ENCODE measurements at regions not wholly inside any gene's neighbourhood (a gene's known extent, or its start where the extent isn't known, plus 50 kb on each side); places are given as distances from the start of the nearest gene placed in this dataset.

DNA sequence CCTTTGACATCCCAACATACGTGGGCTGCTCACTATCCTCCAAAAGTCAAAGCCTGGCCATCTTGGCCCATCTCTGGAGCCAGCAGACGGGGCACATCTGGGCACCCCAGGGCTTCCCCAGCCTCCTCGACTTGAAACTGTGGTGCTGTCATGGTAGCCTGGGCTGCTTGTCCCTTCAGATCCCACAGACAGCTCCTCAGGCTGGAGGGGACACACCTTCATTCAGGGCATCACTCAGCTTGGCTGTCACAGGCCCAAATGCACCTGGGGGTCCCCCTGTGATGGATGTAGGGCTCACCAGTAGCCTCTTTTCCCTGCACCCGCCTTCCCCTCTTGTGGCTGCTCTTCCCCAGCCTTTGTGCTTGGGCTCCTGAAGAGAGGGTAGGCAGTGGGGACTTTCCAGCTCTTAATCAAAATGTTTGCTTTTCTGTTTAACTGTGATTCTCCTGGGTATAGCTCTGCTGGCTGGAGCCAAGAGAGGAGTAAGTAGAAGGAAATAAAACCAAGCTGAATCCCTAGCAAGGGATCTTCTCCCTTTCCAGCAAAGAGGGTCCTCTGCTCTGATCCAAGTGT is 92.3 kb downstream of the GYPC start:
- H3K27me3 ChIP-seq (ENCODE audit: insufficient read depth, low read length, poor library complexity, severe bottlenecking), result no peaks in the 10 kb centered on the region
- CTCF ChIA-PET, result interaction anchor here (1.3 kb wide), 1 partner anchor 14 kb away, joined by 3 read pairs; no protein-coding TSS in a partner anchor
- no peak overlapping the region for H3K4me3 ChIP-seq (ENCODE audit: low read length)
- H3K4me3 Mint-ChIP-seq, result no peak overlapping the region
- H3K4me1 ChIP-seq (ENCODE audit: insufficient read depth, low read length), result no peaks in the 10 kb centered on the region
- H3K27ac ChIP-seq (ENCODE audit: low read depth, low read length), result no peak overlapping the region
- no peaks in the 10 kb centered on the region for H3K9me3 ChIP-seq (ENCODE audit: low read length)
- peaks cover 3 to 11% (median 9%) of the 10 kb centered on the region in 3 donors for H3K4me1 Mint-ChIP-seq
- no peaks in the 10 kb centered on the region for H3K27me3 Mint-ChIP-seq
- H3K9me3 Mint-ChIP-seq, result no peaks in the 10 kb centered on the region
- H3K36me3 ChIP-seq (ENCODE audit: insufficient read depth, low read length), result no peaks in the 10 kb centered on the region
- H3K36me3 Mint-ChIP-seq, result peaks cover 0 to 2% (median 0%) of the 10 kb centered on the region in 3 donors
- POLR2A ChIA-PET, result no interaction called here
- peak overlapping the region in 2 of 8 donors; percentile 42 to 80 for H3K27ac Mint-ChIP-seq
- no peak for DNase-seq

DNA sequence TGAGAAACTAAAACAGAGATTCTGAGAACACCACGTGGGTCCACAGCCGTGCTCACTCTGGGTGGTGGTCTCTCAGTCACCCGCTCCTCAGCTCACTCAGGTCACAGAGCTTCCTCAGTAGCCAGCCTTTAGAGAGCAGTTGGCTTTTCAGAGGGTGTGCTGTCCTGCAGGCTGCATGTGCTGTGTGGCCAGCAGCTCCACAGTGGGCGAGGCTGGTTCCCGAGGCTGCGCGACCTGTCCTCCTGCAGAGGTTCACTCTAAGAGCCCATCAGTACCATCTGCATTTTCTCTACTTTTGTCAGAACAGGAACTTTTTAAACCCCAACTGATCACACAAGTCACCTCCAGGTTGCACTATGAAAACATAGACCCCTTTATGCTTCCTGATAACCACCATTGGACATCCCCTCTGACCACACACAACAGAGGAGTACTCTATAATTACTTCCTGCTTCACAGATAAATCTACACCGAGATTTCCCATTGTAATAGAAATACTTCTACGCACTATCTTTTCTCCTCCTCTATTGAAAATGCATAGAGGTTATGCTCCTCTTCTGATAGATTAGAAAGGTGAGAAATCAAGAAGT is 93.1 kb downstream of the GYPC start:
- Mint-ChIP-seq H3K9me3 (no peaks in the 10 kb centered on the region), H3K4me1 (peaks cover 6 to 13% (median 9%) of the 10 kb centered on the region in 3 donors), H3K4me3 (no peak overlapping the region), H3K36me3 (peaks cover 0 to 2% (median 0%) of the 10 kb centered on the region in 3 donors), H3K27me3 (no peaks in the 10 kb centered on the region), H3K27ac (peak overlapping the region in 1 of 8 donors; percentile 80)
- Histone ChIP-seq H3K4me1 (ENCODE audit: insufficient read depth, low read length) (peaks cover under 1% of the 10 kb centered on the region), H3K36me3 (ENCODE audit: insufficient read depth, low read length) (no peaks in the 10 kb centered on the region), H3K27me3 (ENCODE audit: insufficient read depth, low read length, poor library complexity, severe bottlenecking) (no peaks in the 10 kb centered on the region), H3K9me3 (ENCODE audit: low read length) (no peaks in the 10 kb centered on the region), H3K27ac (ENCODE audit: low read depth, low read length) (no peak overlapping the region), H3K4me3 (ENCODE audit: low read length) (no peak overlapping the region)
- CTCF ChIA-PET, result interaction anchor here (1.1 to 1.3 kb wide), 2 partner anchors 13 to 221 kb away, joined by 3 to 8 read pairs; no protein-coding TSS in a partner anchor
- no peak for DNase-seq
- POLR2A ChIA-PET, result no interaction called here

DNA sequence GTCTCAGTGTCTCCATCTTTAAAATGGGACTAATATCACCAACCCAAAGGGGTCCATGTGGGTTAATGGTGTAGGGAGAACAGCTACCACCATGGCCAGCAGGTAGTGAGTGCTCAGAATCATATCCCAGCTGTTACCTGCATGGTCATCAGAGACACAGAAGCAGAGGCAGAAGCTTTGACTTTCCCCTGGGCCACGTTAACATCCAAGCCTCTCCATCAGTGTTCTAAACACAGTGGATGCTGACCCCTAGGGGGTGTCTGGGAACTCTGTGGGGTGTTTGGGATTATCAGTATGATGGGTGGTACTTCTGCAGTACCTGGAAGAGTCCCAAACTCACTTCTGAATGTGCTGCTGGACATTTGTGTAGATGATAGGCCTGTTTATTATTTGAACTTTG is 93.6 kb downstream of the GYPC start:
- no peaks in the 10 kb centered on the region for H3K27me3 ChIP-seq (ENCODE audit: insufficient read depth, low read length, poor library complexity, severe bottlenecking)
- DNase-seq, result no peak
- ChIA-PET POLR2A (no interaction called here), CTCF (interaction anchor here (1.1 kb wide), 1 partner anchor 222 kb away, joined by 8 read pairs; no protein-coding TSS in a partner anchor)
- H3K27ac ChIP-seq (ENCODE audit: low read depth, low read length), result no peak overlapping the region
- H3K4me1 Mint-ChIP-seq, result peaks cover 8 to 14% (median 10%) of the 10 kb centered on the region in 3 donors
- no peaks in the 10 kb centered on the region for H3K9me3 ChIP-seq (ENCODE audit: low read length)
- H3K4me1 ChIP-seq (ENCODE audit: insufficient read depth, low read length), result peaks cover 6% of the 10 kb centered on the region
- H3K36me3 Mint-ChIP-seq, result peaks cover 0 to 2% (median 0%) of the 10 kb centered on the region in 3 donors
- no peaks in the 10 kb centered on the region for H3K36me3 ChIP-seq (ENCODE audit: insufficient read depth, low read length)
- H3K4me3 Mint-ChIP-seq, result no peak overlapping the region
- no peak overlapping the region for H3K4me3 ChIP-seq (ENCODE audit: low read length)
- peak overlapping the region in 3 of 8 donors; percentile 16 to 61 (median 58) for H3K27ac Mint-ChIP-seq
- H3K27me3 Mint-ChIP-seq, result no peaks in the 10 kb centered on the region
- no peaks in the 10 kb centered on the region for H3K9me3 Mint-ChIP-seq

DNA sequence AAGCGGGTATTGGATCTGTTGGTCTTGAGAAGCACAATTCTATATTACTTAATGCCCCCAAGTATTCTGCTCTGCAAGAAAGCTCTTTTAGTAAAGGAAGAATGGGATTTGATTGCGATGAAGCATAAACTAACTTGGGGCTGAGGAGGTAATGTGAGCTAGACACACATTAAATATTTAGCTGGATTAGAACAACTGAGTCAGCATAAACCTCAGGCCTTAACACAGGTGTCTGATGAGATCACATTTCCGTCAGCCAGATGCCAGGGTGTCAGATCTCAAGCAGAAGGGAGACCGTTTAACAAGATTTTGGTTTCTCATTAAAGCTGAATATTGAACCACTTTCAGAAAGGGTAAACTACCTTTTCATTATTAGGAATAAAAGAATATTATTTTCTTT is 94.5 kb downstream of the GYPC start:
- DNase-seq, result no peak
- peaks cover 0 to 2% (median 0%) of the 10 kb centered on the region in 3 donors for H3K36me3 Mint-ChIP-seq
- H3K4me3 ChIP-seq (ENCODE audit: low read length), result no peak overlapping the region
- H3K4me1 Mint-ChIP-seq, result peaks cover 16 to 23% (median 19%) of the 10 kb centered on the region in 3 donors
- H3K4me3 Mint-ChIP-seq, result no peak overlapping the region
- ChIA-PET POLR2A (no interaction called here), CTCF (no interaction called here)
- H3K9me3 Mint-ChIP-seq, result no peaks in the 10 kb centered on the region
- no peak overlapping the region for H3K27ac ChIP-seq (ENCODE audit: low read depth, low read length)
- H3K4me1 ChIP-seq (ENCODE audit: insufficient read depth, low read length), result peaks cover 8% of the 10 kb centered on the region
- H3K9me3 ChIP-seq (ENCODE audit: low read length), result no peaks in the 10 kb centered on the region
- H3K27me3 ChIP-seq (ENCODE audit: insufficient read depth, low read length, poor library complexity, severe bottlenecking), result no peaks in the 10 kb centered on the region
- no peaks in the 10 kb centered on the region for H3K27me3 Mint-ChIP-seq
- H3K27ac Mint-ChIP-seq, result no peak overlapping the region
- no peaks in the 10 kb centered on the region for H3K36me3 ChIP-seq (ENCODE audit: insufficient read depth, low read length)

GRCh38 chr2:126751477-126751876 is 95.5 kb downstream of the GYPC start:
- H3K36me3 Mint-ChIP-seq, result peaks cover 0 to 3% (median 2%) of the 10 kb centered on the region in 3 donors

DNA sequence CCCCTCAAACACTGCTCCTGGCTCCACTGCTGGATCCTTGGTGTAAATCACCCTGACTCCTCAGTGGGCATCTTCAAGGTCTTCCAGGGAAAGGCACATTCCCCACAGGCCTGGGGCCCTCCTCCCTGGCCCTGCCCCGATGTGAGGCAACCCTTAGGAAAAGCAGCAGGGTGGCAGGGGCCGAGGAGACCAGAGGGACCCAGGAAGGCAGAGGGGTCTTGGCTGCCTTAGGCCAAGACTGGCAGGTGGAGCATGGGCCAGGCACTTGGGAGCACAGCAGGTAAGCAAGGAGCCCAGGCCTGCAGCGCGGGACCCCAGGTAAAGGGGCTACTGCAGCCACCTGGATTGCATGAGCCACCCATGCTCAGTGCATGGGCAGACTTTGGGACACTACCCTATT is 96.9 kb downstream of the GYPC start:
- Mint-ChIP-seq H3K27me3 (no peaks in the 10 kb centered on the region), H3K27ac (peak overlapping the region in 3 of 8 donors; percentile 65 to 83 (median 71)), H3K9me3 (no peaks in the 10 kb centered on the region), H3K36me3 (peaks cover 0 to 3% (median 2%) of the 10 kb centered on the region in 3 donors), H3K4me1 (peaks cover 19 to 31% (median 22%) of the 10 kb centered on the region in 3 donors), H3K4me3 (no peak overlapping the region)
- ChIA-PET CTCF (interaction anchor here (2.0 kb wide), 1 partner anchor 225 kb away, joined by 5 read pairs; no protein-coding TSS in a partner anchor), POLR2A (no interaction called here)
- Histone ChIP-seq H3K4me3 (ENCODE audit: low read length) (no peak overlapping the region), H3K27me3 (ENCODE audit: insufficient read depth, low read length, poor library complexity, severe bottlenecking) (no peaks in the 10 kb centered on the region), H3K4me1 (ENCODE audit: insufficient read depth, low read length) (peaks cover 8% of the 10 kb centered on the region), H3K9me3 (ENCODE audit: low read length) (no peaks in the 10 kb centered on the region), H3K36me3 (ENCODE audit: insufficient read depth, low read length) (no peaks in the 10 kb centered on the region), H3K27ac (ENCODE audit: low read depth, low read length) (no peak overlapping the region)
- DNase-seq, result no peak

More at GRCh38 chr2:126751477-126751876, 95.5 kb downstream of the GYPC start:
- POLR2A ChIA-PET, result no interaction called here
- Histone ChIP-seq H3K4me3 (ENCODE audit: low read length) (no peak overlapping the region), H3K36me3 (ENCODE audit: insufficient read depth, low read length) (no peaks in the 10 kb centered on the region), H3K27me3 (ENCODE audit: insufficient read depth, low read length, poor library complexity, severe bottlenecking) (no peaks in the 10 kb centered on the region), H3K4me1 (ENCODE audit: insufficient read depth, low read length) (peaks cover 8% of the 10 kb centered on the region), H3K9me3 (ENCODE audit: low read length) (no peaks in the 10 kb centered on the region), H3K27ac (ENCODE audit: low read depth, low read length) (no peak overlapping the region)
- peak overlapping the region in 4 of 8 donors; percentile 1 to 75 (median 54) for H3K27ac Mint-ChIP-seq
- no peak overlapping the region for H3K4me3 Mint-ChIP-seq
- CTCF ChIA-PET, result no interaction called here
- H3K4me1 Mint-ChIP-seq, result peaks cover 19 to 31% (median 22%) of the 10 kb centered on the region in 3 donors
- DNase-seq, result no peak
- H3K27me3 Mint-ChIP-seq, result no peaks in the 10 kb centered on the region
- no peaks in the 10 kb centered on the region for H3K9me3 Mint-ChIP-seq

DNA sequence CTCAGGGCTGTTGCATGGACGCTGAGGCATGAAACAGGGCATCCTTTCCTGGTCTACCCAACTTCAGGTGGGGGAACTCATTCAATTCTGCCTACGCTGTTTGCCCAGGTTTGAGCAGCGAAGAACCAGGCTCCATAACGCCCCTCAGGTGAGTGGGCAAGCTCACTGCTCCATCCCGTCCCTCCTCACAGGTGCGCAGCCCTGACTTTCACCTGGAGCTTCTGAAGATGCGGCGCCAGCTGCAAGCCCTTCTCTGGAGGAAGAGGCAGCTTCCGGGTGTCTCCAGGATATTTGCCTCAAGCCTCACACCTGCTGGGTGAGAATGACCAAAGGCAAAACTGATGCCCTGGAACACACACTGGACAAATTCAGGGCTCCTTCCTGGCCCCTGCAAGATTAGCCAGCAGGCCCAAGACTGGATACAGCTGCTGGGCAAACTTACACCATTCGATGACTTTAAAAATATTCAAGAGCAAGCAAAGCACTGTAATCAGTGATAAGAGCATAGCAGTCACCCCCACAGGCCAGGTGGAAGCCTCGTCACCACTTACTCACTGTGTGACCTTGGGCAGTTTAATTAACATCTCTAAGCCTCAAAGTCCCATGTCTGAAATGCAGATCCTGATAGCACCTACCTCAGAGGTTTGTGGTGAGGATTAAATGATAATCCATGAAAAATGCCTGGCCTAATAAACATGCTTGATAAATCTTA is 97.7 kb downstream of the GYPC start:
- Mint-ChIP-seq H3K9me3 (no peaks in the 10 kb centered on the region), H3K36me3 (peaks cover 0 to 3% (median 2%) of the 10 kb centered on the region in 3 donors), H3K27ac (peak overlapping the region; percentile 30 to 88 (median 81)), H3K4me1 (peaks cover 19 to 31% (median 22%) of the 10 kb centered on the region in 3 donors), H3K27me3 (no peaks in the 10 kb centered on the region), H3K4me3 (no peak overlapping the region)
- ChIA-PET POLR2A (no interaction called here), CTCF (interaction anchor here (0.9 to 2.0 kb wide), 2 partner anchors 23 to 226 kb away, joined by 3 to 5 read pairs; no protein-coding TSS in a partner anchor)
- no peak for DNase-seq
- Histone ChIP-seq H3K27ac (ENCODE audit: low read depth, low read length) (no peak overlapping the region), H3K36me3 (ENCODE audit: insufficient read depth, low read length) (no peaks in the 10 kb centered on the region), H3K4me1 (ENCODE audit: insufficient read depth, low read length) (peaks cover 8% of the 10 kb centered on the region), H3K4me3 (ENCODE audit: low read length) (no peak overlapping the region), H3K9me3 (ENCODE audit: low read length) (no peaks in the 10 kb centered on the region), H3K27me3 (ENCODE audit: insufficient read depth, low read length, poor library complexity, severe bottlenecking) (no peaks in the 10 kb centered on the region)

Data from CD8-positive, alpha-beta memory T cell (primary cell).